Neural progenitor cell (in vitro differentiated cells): ENCODE measurements at regions not wholly inside any gene's neighbourhood (a gene's known extent, or its start where the extent isn't known, plus 50 kb on each side); places are given as distances from the start of the nearest gene placed in this dataset. TPM values are rescaled to one million over a fixed set of nuclear protein-coding genes. Genes with fewer than 3 reads are reported as not detected.

ENCODE experiments used
- DNase-seq: peaks from one replicate; pipeline ENCODE4 v3.0.0-alpha.2; 2016; ENCODE audit warnings: low spot score
- H2AFZ ChIP-seq: fragments of 200-600 bp; sonication (generic); replicated peaks from 2 replicates; pipeline ENCODE4 v1.6.1; 2016; ENCODE audit warnings: antibody characterized with exemption
- H3F3A ChIP-seq: fragments of 200-600 bp; sonication (generic); 2 replicates; pipeline ENCODE4 v1.6.1; 2016; ENCODE audit warnings: antibody characterized with exemption, low read depth
- H3K27ac ChIP-seq: fragments of 200-600 bp; sonication (generic); 2 replicates; pipeline ENCODE4 v1.5.1; 2016; ENCODE audit warnings: mild to moderate bottlenecking
- H3K27me3 ChIP-seq: fragments of 200-600 bp; sonication (generic); 2 replicates; pipeline ENCODE4 v1.6.1; 2016; ENCODE audit warnings: mild to moderate bottlenecking, moderate library complexity
- H3K36me3 ChIP-seq: fragments of 200-600 bp; sonication (generic); 2 replicates; pipeline ENCODE4 v1.5.1; 2016
- H3K4me1 ChIP-seq: fragments of 200-600 bp; sonication (generic); 2 replicates; pipeline ENCODE4 v1.6.1; 2016; ENCODE audit warnings: mixed run types
- H3K4me2 ChIP-seq: fragments of 200-600 bp; sonication (generic); 2 replicates; pipeline ENCODE4 v1.6.1; 2016
- H3K4me3 ChIP-seq: fragments of 200-600 bp; sonication (generic); 2 replicates; pipeline ENCODE4 v1.5.1; 2016
- H3K79me2 ChIP-seq: fragments of 200-600 bp; sonication (generic); 2 replicates; pipeline ENCODE4 v1.6.1; 2016; ENCODE audit warnings: low read depth
- H3K9ac ChIP-seq: fragments of 200-600 bp; sonication (generic); 2 replicates; pipeline ENCODE4 v1.6.1; 2016
- H3K9me3 ChIP-seq: fragments of 200-600 bp; sonication (generic); 2 replicates; pipeline ENCODE4 v1.5.1; 2016; ENCODE audit warnings: low read depth
- H4K20me1 ChIP-seq: fragments of 200-600 bp; sonication (generic); 2 replicates; pipeline ENCODE4 v1.6.1; 2016; ENCODE audit warnings: low read depth
- H3K27ac Mint-ChIP-seq: 3 replicates; pipeline ENCODE4 v1.8.0; 2021; ENCODE audit warnings: mixed read lengths
- H3K27me3 Mint-ChIP-seq: 2 replicates; pipeline ENCODE4 v1.8.0; 2022; ENCODE audit warnings: low read depth, mild to moderate bottlenecking, inconsistent platforms, moderate library complexity, mixed read lengths; ENCODE audit not compliant: insufficient read depth
- H3K36me3 Mint-ChIP-seq: 3 replicates; pipeline ENCODE4 v1.8.0; 2021; ENCODE audit warnings: mixed read lengths
- H3K4me1 Mint-ChIP-seq: 3 replicates; pipeline ENCODE4 v1.8.0; 2021; ENCODE audit warnings: mixed read lengths
- H3K4me3 Mint-ChIP-seq: 3 replicates; pipeline ENCODE4 v1.8.0; 2021; ENCODE audit warnings: mild to moderate bottlenecking, moderate library complexity, mixed read lengths
- H3K9me3 Mint-ChIP-seq: 3 replicates; pipeline ENCODE4 v1.8.0; 2020; ENCODE audit warnings: mixed read lengths
- EZH2 ChIP-seq: fragments of 200-600 bp; sonication (generic); IDR thresholded peaks from 2 replicates; pipeline ENCODE4 v1.6.1; 2017; ENCODE audit warnings: antibody characterized with exemption, mild to moderate bottlenecking, moderate library complexity
- EZH2phosphoT487 ChIP-seq: fragments of 200-600 bp; sonication (generic); IDR thresholded peaks from 2 replicates; pipeline ENCODE4 v1.6.1; 2017; ENCODE audit warnings: antibody characterized with exemption
- small RNA-seq: library from RNA; depleted of rRNA; stranded (forward); fragments of <200 nt; gene quantifications from one replicate; pipeline ENCODE3, GENCODE V24; 2015
- TF ChIP-seq, protein P1 (sequence below): fragments of 200-600 bp; sonication (generic); IDR thresholded peaks from 2 replicates; pipeline ENCODE4 v1.5.1; 2017; ENCODE audit warnings: antibody characterized with exemption, mild to moderate bottlenecking

DNA sequence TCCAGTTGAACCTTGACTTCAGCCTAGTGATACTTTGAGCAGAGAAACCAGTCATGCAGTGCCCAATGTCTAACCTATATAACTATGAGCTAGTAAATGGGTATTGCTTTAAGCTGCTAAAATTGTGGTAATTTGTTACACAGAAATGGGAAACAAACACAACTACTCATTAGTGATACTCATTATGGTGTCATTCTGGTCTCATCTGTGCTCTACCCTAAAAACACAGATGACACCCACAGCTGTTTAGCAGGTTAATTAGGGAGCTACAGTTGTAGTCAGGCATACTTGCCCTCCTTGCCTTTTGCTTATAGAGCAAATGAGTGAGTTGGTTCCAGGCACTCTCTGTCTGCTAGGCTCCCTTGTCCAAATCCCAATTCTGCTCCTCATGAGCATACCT, 50.0 kb upstream of the ATF7IP start:
- Histone ChIP-seq H3K4me1 (no peaks in the 10 kb centered on the region), H3F3A (no peaks in the 10 kb centered on the region), H3K36me3 (no peaks in the 10 kb centered on the region), H4K20me1 (no peaks in the 10 kb centered on the region), H3K4me2 (no peak overlapping the region), H3K79me2 (no peaks in the 10 kb centered on the region), H3K9ac (no peak overlapping the region), H3K9me3 (no peaks in the 10 kb centered on the region), H3K27me3 (no peaks in the 10 kb centered on the region), H2AFZ (no peak overlapping the region), H3K27ac (no peak overlapping the region), H3K4me3 (no peak overlapping the region)
- no peaks in the 10 kb centered on the region for H3K4me1 Mint-ChIP-seq
- H3K9me3 Mint-ChIP-seq: peaks cover 6% of the 10 kb centered on the region
- TF ChIP-seq, protein P1, sequence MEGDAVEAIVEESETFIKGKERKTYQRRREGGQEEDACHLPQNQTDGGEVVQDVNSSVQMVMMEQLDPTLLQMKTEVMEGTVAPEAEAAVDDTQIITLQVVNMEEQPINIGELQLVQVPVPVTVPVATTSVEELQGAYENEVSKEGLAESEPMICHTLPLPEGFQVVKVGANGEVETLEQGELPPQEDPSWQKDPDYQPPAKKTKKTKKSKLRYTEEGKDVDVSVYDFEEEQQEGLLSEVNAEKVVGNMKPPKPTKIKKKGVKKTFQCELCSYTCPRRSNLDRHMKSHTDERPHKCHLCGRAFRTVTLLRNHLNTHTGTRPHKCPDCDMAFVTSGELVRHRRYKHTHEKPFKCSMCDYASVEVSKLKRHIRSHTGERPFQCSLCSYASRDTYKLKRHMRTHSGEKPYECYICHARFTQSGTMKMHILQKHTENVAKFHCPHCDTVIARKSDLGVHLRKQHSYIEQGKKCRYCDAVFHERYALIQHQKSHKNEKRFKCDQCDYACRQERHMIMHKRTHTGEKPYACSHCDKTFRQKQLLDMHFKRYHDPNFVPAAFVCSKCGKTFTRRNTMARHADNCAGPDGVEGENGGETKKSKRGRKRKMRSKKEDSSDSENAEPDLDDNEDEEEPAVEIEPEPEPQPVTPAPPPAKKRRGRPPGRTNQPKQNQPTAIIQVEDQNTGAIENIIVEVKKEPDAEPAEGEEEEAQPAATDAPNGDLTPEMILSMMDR: no peak
- TF ChIP-seq EZH2 (no peak), EZH2phosphoT487 (no peak)
- no peaks in the 10 kb centered on the region for H3K27me3 Mint-ChIP-seq
- no peak overlapping the region for H3K27ac Mint-ChIP-seq
- no peak for DNase-seq
- peaks cover 2% of the 10 kb centered on the region for H3K36me3 Mint-ChIP-seq
- no peak overlapping the region for H3K4me3 Mint-ChIP-seq

Small RNA genes lying in the stretch of these regions (small RNA-seq; reads per million reads assigned to genes)
- not detected for gene AC092470.1
- not detected for gene AC135001.1
- not detected for gene MRPS18CP4
- gene RNU6-491P: not detected
